Duodenal mucosa (tissue), 2 donors: ENCODE measurements at regions not wholly inside any gene's neighbourhood (a gene's known extent, or its start where the extent isn't known, plus 50 kb on each side); places are given as distances from the start of the nearest gene placed in this dataset.

Source experiments
- H3K27ac ChIP-seq: one replicate; pipeline ENCODE4 v1.7.0; 2013; ENCODE audit warnings: low read depth, low read length
- H3K27me3 ChIP-seq, 2 donors: one replicate each; pipeline ENCODE4 v1.7.0; 2013; ENCODE audit warnings: low read length in 2 of 2, control low read depth in 1 of 2; ENCODE audit not compliant: insufficient read depth in 2 of 2, control insufficient read depth in 1 of 2
- H3K36me3 ChIP-seq, 2 donors: one replicate each; pipeline ENCODE4 v1.7.0; 2013; ENCODE audit warnings: low read length in 2 of 2, control low read depth in 1 of 2; ENCODE audit not compliant: insufficient read depth in 2 of 2, control insufficient read depth in 1 of 2
- H3K4me1 ChIP-seq, 2 donors: one replicate each; pipeline ENCODE4 v1.7.0; 2013; ENCODE audit warnings: low read length in 2 of 2, control low read depth in 1 of 2; ENCODE audit not compliant: insufficient read depth in 2 of 2, control insufficient read depth in 1 of 2
- H3K4me3 ChIP-seq, 2 donors: one replicate each; pipeline ENCODE4 v1.7.0; 2013; ENCODE audit warnings: low read length in 2 of 2, low read depth in 1 of 2
- H3K9ac ChIP-seq, 2 donors: one replicate each; pipeline ENCODE4 v1.7.0; 2013; ENCODE audit warnings: low read length in 2 of 2, low read depth in 1 of 2
- H3K9me3 ChIP-seq, 2 donors: one replicate each; pipeline ENCODE4 v1.7.0; 2013; ENCODE audit warnings: low read length in 2 of 2, control low read depth in 1 of 2; ENCODE audit not compliant: control insufficient read depth in 1 of 2

GRCh38 chrX:39982948-39983347, 114.8 kb downstream of the BCOR start:
- Histone ChIP-seq H3K36me3 (no peaks in the 10 kb centered on the region), H3K27ac (no peak overlapping the region), H3K9me3 (no peaks in the 10 kb centered on the region), H3K4me1 (peaks cover 0 to 7% of the 10 kb centered on the region in 2 donors), H3K27me3 (no peaks in the 10 kb centered on the region), H3K4me3 (no peak overlapping the region), H3K9ac (no peak overlapping the region)

DNA sequence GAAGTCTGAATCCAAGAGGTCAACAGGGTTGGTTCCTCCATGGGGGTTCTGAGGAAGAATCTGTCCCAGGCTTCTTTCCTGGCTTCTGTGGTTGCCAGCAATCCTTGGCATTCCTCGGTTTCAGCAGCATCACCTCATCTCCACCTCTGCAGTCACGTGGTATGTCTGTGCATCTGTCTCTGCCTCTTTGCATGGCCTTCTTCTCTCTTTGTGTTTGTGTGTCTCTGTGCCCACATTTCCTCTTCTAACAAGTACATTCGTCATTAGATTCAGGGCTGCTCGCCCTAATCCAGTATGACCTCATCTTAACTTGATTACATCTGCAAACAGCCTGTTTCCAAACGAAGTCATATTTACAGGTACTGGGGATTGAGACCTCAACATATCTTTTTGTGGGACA, 114.0 kb downstream of the BCOR start:
- Histone ChIP-seq H3K9me3 (no peaks in the 10 kb centered on the region), H3K4me3 (no peak overlapping the region), H3K9ac (no peak overlapping the region), H3K27me3 (no peaks in the 10 kb centered on the region), H3K36me3 (no peaks in the 10 kb centered on the region), H3K27ac (no peak overlapping the region), H3K4me1 (peaks cover 0 to 7% of the 10 kb centered on the region in 2 donors)

GRCh38 chrX:39984191-39984956, 113.4 kb downstream of the BCOR start:
- no peak overlapping the region for H3K4me3 ChIP-seq
- H3K9ac ChIP-seq, result no peak overlapping the region
- H3K9me3 ChIP-seq, result no peaks in the 10 kb centered on the region
- no peaks in the 10 kb centered on the region for H3K27me3 ChIP-seq
- peaks cover 0 to 7% of the 10 kb centered on the region in 2 donors for H3K4me1 ChIP-seq
- H3K27ac ChIP-seq, result no peak overlapping the region
- H3K36me3 ChIP-seq, result no peaks in the 10 kb centered on the region

DNA sequence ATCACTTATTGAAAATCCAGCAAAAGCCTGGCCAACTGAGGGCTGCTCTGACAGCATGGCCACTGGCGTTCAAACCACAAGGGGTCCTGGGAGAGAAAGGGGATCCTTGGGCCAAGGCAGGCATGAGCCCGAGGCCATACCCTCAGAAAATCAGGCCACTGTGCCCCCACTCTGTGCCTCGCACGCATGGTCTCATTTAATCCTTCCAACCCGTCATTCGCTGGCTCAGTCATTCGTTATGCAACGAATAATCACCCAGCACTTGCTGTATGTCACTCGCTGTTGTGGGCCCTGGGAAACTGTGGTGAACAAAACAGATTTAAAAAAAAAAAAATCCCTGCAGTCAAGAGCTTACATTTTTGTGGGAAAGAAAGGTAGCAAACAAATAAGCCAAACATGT, 112.7 kb downstream of the BCOR start:
- Histone ChIP-seq H3K9ac (no peak overlapping the region), H3K9me3 (no peaks in the 10 kb centered on the region), H3K36me3 (no peaks in the 10 kb centered on the region), H3K4me3 (no peak overlapping the region), H3K27ac (no peak overlapping the region), H3K27me3 (no peaks in the 10 kb centered on the region), H3K4me1 (peaks cover 0 to 7% of the 10 kb centered on the region in 2 donors)

- Histone ChIP-seq H3K4me1 (peaks cover 0 to 7% of the 10 kb centered on the region in 2 donors), H3K27ac (no peak overlapping the region), H3K9ac (no peak overlapping the region), H3K4me3 (no peak overlapping the region), H3K36me3 (no peaks in the 10 kb centered on the region), H3K9me3 (no peaks in the 10 kb centered on the region), H3K27me3 (no peaks in the 10 kb centered on the region)
Observed at GRCh38 chrX:39985551-39985950, 112.2 kb downstream of the BCOR start.

- Histone ChIP-seq H3K36me3 (no peaks in the 10 kb centered on the region), H3K27ac (no peak overlapping the region), H3K9me3 (no peaks in the 10 kb centered on the region), H3K9ac (no peak overlapping the region), H3K4me1 (peaks cover 0 to 7% of the 10 kb centered on the region in 2 donors), H3K4me3 (no peak overlapping the region), H3K27me3 (no peaks in the 10 kb centered on the region)
Observed at GRCh38 chrX:39988496-39988895, 109.3 kb downstream of the BCOR start.

DNA sequence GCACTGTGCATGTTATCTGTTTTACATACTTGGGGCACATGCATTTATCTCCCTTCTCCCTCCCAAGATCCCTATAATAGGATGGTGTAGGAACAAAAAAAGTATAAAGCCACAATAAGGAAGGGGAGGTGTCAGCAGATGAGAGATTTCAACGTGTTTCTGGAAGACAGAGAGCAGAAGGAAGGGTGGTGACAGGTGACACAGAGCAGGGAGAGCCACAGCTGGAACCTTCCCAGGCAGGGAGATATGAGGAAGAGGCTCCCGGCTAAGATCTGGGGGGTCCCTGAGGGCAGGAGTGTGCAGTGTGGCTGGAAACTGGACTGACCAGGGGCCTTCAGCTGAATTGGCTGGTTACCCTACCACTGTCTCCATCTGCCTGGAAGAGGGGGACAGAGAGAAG, 107.4 kb downstream of the BCOR start:
- H3K27me3 ChIP-seq, result no peaks in the 10 kb centered on the region
- no peak overlapping the region for H3K9ac ChIP-seq
- no peaks in the 10 kb centered on the region for H3K9me3 ChIP-seq
- H3K27ac ChIP-seq, result no peak overlapping the region
- H3K4me1 ChIP-seq, result no peaks in the 10 kb centered on the region
- H3K36me3 ChIP-seq, result no peaks in the 10 kb centered on the region
- no peak overlapping the region for H3K4me3 ChIP-seq

GRCh38 chrX:39992300-39992699, 105.5 kb downstream of the BCOR start:
- Histone ChIP-seq H3K9me3 (no peaks in the 10 kb centered on the region), H3K27me3 (no peaks in the 10 kb centered on the region), H3K27ac (no peak overlapping the region), H3K4me1 (no peaks in the 10 kb centered on the region), H3K4me3 (no peak overlapping the region), H3K36me3 (no peaks in the 10 kb centered on the region), H3K9ac (no peak overlapping the region)

DNA sequence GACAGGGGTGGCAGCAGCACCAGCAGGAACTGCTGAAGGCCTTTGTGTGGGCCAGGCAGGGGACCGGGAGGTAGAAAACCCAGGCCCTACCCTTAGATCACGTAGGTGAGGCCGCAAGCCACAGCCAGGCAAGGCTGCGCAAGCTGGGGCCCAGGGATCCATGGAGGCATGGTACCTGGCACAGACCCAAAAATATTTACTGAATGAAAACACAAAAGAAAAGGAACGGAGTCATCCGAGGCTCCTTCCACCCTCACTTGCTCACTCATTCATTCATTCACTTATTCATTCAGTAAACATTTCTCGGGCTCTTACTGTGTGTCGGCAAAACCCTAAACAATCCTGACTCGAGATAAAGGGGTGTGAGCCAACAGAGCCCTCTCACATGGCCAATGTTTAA, 102.3 kb downstream of the BCOR start:
- no peaks in the 10 kb centered on the region for H3K36me3 ChIP-seq
- H3K27me3 ChIP-seq, result no peaks in the 10 kb centered on the region
- no peaks in the 10 kb centered on the region for H3K4me1 ChIP-seq
- H3K4me3 ChIP-seq, result no peak overlapping the region
- no peak overlapping the region for H3K9ac ChIP-seq
- H3K27ac ChIP-seq, result no peak overlapping the region
- H3K9me3 ChIP-seq, result no peaks in the 10 kb centered on the region

DNA sequence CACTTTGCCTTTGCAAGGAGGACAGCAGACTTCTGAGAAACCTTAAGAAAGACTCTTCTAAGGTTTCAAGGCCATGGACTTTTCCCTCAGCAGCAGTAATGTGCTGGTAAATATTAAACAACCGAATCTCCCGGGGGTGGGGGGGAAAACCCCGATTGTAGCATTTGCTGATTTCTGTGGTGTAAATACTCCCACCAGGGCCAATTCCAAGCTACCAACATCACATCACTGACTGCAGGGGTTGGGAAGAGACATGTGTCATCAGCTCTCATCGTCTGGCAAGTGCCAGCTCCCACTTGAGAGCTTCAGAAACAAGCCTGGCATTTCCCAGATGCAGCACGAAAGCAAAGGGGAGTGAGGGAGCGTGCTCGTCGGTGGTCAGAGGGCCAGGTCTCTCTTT, 101.2 kb downstream of the BCOR start:
- H3K9ac ChIP-seq, result no peak overlapping the region
- no peaks in the 10 kb centered on the region for H3K27me3 ChIP-seq
- no peaks in the 10 kb centered on the region for H3K36me3 ChIP-seq
- no peak overlapping the region for H3K27ac ChIP-seq
- no peak overlapping the region for H3K4me3 ChIP-seq
- H3K9me3 ChIP-seq, result no peaks in the 10 kb centered on the region
- no peaks in the 10 kb centered on the region for H3K4me1 ChIP-seq
